Kidney tubule cell (primary cell): ENCODE measurements at regions not wholly inside any gene's neighbourhood (a gene's known extent, or its start where the extent isn't known, plus 50 kb on each side); places are given as distances from the start of the nearest gene placed in this dataset.

Experiments
- DNase-seq: peaks from one replicate; pipeline ENCODE4 v3.0.0-alpha.2; 2018; ENCODE audit warnings: low spot score

DNA sequence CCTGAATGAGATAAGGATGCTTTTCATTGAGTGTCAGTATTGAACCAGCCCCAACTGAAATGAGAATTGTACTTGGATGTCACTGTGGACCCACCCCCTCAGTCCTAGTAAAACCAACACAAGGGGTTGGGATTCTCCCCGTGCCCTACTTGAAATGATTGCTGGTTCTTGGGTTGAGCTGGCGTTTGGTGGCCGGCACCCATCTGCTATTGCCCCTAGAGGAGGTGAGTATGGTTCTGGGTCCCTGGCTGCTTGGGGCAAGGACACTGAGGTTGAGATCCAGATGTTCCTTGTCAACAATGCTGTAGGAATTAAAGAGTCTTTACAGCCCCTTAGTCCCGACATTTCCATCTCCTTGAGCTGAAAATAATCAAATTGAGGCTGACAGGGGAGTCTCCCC lies 170.0 kb upstream of the ZNF32 start:
- no peak for DNase-seq

DNA sequence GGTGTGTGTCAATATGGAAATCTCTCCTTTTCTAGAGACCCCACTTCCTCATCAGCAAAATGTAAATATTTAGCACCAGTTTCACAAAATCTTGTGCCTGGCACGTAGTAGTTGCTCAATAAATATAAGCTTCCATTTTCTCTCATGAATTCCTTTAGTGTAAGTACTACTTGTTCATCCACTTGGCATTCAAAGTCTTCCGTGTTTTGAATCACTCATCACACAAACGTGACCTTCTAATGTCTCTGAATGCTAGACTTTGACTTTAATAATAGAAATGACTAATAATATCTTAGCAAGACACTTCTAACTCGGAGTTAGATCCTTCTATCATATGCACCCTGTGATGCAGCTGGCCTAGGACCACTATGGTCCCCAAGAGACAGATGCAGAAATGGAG lies 168.7 kb upstream of the ZNF32 start:
- DNase-seq, result no peak

DNA sequence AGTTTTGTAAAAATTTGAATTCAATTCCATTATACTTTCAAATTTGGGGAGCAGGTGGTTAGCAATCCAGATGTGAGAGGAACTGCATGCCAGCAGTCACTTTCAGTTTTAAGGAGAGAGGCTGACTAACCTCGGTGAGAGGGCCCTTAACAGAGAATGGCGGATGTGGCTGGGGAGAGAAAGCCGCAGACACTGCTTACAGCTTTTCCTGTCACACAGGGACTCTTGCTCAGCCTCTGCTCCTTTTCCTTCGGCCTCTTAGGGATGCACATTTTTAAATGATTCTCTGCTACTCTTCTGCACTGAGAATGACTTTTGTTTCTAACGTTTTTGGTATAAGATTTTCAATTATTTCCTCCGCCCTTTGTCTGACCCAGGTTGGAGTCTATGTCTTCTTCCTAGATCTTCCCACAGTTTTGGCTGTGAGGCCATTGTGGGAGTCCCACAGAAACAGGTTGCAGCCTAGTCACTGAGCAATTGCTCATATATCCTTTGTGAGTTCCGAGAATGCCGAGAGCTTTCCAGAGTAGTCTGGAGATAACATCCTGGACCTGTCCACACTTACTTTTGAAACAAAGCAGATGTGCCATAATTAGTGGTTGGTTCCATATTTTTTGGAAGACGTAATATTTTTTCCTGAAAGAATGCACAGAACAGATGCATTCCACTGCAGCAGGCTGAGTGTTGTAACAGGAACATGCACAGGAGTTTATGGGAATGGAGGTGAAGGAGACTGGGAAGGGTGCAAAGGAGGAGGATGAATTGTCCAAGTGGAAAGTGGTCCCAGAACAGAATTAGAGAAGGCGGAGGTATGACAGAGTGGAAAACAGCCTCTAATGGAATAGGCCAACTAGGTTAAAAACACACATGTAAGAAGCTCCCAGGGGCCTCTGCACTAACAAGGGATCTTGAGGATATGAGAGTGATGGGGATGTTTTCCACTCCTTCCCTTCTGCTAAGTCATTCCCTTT lies 168.0 kb upstream of the ZNF32 start:
- DNase-seq, result no peak

DNA sequence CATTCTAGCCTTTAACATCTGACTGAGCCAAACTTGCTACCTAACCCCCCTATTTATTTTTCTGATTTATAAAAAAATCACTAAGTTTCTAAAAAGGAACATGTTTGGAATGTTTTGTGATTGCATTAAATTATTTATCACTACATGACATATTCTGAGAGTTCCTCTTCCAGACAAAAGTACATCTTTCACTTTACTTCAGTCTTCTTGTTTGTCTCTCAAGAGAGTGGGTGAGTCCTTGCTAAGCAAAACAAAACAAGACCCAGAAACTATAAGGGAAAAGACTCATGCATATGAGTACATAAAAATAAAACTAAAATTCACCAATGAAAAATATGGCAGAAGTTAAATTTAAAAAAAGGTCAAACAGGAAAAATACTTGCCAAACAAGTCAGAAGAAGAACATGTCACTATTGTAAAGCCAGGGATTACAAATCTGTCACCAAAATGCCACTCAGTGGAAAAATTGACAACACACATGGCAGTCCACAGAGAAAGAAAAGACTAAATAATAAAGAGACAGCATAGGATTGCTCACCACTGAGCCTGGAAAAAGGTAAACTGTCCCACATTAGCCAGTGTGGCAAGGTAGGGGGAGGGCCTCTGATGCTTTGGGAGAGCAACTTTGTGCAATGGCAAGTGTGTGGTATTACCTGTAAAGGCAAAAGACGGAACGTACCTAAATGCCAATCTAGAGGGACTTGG lies 166.7 kb upstream of the ZNF32 start:
- DNase-seq, result no peak

DNA sequence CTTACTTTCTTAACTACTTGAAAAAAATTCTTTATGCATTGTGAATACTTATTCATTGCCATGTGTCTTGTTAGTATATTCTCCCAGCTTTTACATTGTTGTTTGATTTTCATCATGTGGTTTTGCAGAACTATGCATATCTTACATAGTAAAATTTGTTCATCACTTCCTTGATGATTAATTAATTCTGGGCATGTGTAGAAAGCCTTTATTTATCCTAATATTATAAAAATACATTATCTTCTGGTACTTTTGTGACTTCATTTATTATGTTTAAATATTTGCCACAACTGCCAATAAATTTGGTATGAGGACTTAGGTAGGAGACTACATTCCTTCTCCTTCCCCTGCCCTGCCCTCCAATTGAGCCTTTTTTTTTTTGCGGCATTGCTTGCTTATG lies 166.0 kb upstream of the ZNF32 start:
- no peak for DNase-seq

DNA sequence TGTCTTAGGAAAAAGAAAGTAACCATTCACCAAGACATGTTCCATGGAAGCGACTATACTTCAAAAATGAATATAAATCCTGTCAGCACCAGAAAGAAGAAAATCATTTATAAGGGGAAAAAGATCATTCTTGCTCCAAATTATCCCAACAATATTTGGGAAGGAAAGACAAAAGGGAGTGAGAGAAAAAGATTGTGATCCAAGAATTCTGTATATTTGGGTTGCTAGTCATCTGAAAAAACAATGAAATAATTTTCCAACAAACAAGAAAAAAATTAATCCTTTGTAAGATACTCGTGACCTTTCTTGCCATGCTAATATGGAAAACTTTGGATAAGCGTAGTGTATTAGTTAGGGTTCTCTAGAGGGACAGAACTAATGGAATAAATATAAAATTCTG lies 163.2 kb upstream of the ZNF32 start:
- no peak for DNase-seq

DNA sequence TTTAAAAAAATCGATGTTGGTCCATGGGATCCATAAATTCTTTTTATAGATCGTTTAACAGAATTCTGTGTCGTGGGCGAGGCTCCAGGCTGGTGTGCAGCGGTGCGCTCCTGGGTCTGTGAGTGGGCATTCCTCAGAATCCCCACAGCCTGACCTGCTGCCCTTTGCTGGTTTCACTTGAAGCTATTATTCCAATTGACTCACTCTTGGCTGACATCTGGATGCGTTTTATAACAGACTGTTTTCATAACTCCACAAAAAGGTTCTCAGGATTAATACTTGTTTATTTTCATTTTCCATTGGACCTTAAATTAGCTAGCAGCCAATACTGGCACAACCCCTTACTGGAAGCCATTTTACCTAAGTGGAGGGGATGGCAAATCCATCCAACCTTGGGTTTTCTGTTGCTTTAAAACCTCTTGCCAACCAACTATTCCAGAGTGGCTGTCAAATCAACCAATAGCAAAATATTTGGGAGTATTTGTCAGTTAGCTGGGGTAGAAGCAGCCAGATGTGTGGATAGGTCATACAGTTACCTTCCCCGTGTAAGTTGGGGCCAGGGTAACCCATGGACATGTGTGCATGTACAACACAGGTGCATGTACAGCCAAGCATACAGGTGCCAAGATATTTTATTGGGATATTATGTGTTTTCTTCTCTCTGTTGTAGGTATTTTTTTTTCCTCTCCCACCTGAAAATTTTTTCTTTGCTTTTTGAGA lies 160.7 kb upstream of the ZNF32 start:
- peak; percentile 71 for DNase-seq

DNA sequence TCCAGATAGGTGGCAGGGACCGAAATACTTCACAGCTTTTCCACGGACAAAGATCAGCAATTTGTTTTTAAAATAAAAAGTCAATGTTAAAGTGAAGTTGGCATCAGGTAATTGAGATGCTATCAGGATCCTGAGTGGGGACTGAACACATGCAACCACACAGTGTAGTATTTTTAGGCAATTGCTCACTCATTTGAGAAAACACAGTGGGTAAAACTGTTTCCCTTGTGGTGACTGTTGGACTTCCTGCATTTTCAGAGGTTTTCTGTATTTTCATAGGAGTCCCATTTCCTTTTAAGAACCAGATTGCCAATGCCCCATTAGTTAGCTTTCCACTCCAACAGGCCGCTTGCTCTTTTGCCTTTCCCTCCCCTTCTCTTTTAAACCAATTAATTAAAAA lies 159.5 kb upstream of the ZNF32 start:
- no peak for DNase-seq

DNA sequence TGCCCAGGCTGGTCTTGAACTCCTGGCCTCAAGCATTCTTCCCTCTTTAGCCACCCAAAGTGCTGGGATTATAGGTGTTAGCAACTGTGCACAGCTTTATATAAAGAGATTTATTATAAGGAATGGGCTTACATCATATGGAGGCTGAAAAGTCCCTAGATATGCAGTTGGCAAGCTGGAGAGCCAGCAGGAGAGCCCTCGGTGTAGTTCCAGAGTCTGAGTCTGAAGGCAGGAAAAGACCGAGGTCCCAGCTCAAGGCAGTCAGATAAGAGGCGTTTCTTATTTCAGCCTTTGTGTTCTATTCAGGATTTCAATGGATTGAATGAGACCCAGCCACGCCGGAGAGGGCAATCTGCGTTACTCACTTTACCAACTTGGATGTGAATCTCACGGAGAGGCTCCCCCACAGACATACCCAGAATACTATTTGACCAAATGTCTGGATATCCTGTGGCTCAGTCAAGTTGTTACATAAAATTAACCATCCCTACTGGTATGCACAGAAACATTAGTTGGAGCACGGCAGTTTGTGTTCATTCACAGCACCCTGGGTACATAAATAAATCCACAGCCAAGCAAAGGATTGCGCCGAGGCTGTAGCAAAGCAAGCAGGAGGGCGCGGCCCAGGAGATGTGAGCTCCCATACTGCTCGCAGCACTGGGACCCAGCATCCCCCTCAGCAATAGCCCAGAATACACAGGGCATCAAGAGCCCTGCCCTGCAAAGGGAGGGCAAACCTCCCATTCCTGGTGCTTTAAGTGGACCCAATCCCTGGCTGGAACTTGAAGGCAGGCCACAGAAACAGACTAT lies 158.4 kb upstream of the ZNF32 start:
- no peak for DNase-seq

DNA sequence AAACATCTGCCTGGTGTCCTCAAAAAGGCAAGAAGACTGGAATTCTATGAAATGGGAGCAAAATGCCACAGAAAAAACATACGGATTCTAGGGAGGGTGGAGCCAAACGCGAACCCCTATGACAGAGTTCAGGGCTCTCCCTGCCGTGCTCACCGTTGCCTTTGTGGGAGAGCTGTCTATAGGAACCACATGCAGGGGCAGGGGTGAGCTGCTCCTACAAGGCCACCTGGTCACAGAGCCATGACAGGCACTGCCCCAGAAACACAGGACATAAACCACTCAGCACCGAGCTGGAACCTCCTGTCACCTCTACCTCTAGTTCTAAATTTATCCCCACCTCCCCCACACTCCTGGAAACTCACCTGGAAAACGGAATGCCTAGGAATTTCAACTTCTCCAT lies 155.1 kb upstream of the ZNF32 start:
- no peak for DNase-seq

DNA sequence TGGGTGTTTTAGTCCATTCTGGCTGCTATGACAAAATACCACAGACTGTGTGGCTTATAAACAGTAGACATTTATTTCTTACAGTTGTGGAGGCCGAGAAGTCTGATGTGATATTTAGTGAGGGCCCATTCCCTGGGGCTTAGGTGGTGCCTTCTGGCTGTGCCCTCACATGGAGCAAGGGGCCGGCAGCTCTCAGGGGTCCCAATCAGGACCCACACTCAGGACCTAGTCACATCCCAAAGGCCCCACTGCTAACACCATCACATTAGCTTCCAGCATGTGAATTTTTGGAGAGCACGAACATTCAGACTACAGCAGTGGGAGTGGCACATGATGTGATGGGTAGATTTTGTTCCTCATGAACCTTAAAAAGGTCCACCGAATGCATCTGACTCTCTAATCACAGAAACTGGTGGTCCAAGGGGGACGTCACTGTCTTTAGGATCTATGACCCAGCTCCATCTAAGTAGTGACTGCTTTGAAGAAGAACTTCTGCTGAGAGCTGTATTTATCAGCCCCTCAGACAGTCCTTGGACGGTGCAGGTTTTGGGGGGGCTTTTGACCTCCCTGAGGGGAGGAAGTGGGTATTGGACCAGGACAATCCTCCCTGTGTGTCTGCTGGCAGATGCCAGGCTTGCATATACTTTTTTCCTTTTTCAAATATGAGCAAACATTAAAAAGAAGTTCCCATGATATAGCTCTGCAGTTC lies 154.5 kb upstream of the ZNF32 start:
- DNase-seq, result no peak

DNA sequence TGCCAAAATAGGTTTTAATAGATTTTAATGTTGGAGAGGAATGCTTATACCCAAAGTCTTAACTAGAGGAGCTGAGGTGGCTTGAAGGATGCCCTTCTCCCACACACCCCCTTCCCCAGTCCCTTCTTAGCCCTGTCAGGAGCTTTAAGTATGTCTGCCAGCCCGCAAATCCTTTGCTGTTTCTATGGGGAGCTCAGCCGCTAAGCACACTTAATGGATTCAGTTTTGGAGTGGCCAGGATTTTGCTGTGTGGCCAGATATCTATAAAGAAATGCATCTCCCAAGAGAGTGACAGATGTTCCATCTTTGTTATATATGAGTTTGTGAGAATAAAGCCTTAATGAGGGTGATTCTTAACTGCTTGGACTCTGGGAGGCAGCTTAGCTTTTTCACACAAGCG lies 152.9 kb upstream of the ZNF32 start:
- DNase-seq, result no peak

DNA sequence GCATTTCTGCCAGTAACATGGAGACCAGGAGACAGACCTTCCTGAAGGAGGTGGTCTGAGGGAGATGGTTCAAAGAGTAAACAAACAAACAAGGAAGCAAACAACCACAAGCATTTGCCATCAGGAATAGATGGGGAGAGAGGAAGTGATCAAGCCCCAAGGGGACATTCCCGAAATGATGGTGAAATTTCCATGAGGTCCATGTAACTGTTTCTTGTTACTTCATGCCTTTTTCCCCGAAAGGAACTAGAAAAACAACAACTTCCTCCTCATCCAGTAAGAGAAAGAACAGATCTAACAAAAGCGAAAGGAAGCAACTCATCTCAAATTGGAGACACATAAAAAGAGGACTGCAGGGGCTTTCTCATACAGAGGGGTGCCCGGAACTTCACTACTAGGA lies 152.5 kb upstream of the ZNF32 start:
- no peak for DNase-seq

DNA sequence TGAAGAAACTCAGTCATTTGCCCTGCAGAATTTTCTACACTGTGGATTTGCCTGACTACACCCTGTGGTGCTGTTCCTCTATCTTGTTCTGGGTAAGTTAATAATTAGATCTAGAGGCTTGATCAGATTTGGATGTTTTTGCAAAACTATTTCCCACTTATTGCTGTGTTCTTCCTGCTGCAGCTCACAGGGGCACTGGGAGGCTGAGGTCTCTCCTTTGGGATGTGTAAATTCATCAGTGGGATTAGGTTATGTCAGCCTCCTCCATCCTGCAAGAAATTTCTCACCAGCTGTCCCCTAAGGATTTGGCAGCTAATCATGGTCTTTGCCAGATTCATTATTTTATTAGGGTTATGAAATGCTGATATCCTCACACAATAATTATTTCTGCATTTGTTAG lies 148.1 kb upstream of the ZNF32 start:
- DNase-seq, result peak; percentile 14

DNA sequence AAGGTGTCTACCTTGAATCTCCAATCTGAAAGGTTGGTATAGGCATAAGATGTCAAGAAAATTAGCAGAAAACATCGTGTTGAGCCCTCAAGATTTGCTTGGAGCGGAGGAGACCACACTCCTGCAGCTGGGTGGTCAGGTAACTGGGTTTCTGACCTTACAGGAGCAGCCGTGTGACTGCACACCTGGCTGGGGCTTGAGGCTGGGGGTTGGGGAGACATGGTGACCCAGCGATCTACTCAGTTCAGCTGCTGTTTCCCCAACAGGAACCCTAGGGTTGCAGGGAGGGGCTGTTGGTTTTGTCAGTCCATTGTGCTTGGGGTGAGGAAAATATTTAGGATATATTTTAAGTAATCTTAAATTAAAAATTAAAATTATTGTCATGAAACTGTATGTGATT lies 147.0 kb upstream of the ZNF32 start:
- DNase-seq, result no peak

DNA sequence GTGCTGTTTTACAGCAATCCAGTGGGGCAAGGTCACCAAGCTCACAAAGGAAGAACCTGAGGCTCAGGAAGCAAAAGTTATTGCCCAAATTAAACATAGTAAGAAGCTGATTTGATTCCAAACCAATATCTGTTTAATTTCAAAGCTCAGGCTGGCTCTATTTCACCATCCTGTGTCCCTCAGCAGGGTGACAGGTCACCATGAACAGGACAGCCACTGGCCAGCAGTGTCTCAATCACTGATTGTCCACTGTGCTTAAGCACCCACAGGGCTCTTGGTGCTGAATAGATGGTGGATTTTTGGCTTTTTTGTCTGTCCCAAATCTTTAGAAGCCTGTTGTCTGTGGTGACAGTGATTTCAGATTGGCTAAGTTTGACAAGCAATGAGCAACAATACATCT lies 146.4 kb upstream of the ZNF32 start:
- DNase-seq, result no peak

DNA sequence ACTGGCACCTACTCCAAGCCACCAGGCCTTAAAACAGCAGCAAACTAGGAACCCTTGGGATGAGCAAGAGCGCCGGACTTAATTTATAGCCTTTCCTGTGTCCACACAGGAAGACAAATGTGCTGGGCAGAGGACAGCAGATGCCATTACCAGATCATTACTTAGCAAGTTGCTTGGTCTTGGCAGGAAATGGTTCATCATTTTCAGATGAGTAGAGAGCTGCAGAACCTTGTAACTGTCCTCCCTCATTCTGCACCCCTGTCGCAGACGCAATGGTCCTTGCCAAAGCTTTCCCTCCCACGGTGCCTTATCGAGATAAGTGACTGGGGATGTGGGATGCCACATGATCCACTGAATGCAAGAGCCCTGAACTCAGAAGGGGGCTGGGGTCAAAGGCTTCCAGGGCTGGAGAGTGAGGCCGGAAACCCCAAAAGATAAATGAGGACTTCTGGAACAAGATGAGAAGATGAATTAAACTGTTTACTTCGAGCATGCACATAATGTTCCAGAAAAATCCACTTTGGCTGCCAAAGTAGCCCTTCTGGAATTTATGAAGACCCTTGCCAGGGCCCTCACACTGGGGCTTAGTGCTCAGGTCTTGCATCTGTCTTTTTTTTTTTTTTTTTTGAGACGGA lies 145.6 kb upstream of the ZNF32 start:
- DNase-seq, result no peak

DNA sequence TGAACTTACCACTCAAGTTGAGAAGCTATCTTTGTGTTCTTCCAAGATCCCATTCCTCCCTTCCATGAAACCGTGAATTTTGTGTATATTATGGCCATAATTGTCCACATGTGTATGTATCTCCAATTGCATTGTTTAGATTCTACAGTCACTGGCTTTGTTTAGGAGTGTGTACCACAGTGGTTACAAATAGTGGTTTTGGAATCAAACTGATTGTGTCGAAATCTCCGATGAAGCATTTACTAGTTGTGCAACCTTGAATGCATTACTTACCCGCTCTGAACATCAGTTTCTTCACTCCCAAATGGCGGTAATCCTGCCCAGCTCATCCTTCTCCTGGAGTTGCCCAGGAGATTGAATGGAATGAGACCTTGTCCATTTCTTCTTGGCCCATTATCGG lies 145.0 kb upstream of the ZNF32 start:
- DNase-seq, result no peak

DNA sequence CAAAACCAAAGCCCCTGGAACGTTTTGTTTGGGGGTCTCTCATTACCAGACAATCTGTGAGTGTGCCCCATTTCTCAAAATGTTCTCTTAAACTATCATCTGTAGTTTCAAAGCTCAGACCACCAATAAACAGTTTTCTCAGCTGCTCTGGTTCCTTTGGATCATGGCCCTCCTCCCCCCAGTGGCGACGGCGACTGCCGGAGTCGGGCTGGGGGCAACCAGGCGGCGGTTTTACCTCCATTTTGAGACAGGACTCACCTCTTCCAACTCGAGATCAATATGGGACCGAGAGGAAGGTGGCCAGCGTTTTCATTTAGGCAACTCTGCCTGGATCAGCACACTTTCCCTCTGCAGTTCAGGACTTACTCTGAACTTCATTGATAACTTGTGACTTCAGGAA lies 141.5 kb upstream of the ZNF32 start:
- DNase-seq, result no peak

DNA sequence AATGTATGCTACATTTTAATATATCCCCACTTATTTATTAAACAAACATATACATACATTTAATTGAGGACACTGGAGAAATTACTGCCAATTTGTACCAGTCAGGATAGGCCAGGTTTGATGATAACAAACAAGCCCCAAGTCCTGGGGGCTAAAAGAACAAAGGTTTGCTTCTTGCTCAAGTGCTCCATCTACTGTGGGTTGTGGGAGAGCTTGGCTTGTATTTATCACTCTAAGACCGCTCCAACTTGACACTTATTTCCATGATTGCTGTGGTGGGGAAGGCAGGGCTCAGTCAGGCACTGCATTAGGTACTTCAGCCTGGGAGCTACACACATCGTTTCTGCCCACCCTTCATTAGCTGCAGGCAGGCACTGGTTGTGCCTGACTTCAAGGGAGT lies 136.6 kb upstream of the ZNF32 start:
- DNase-seq, result no peak

DNA sequence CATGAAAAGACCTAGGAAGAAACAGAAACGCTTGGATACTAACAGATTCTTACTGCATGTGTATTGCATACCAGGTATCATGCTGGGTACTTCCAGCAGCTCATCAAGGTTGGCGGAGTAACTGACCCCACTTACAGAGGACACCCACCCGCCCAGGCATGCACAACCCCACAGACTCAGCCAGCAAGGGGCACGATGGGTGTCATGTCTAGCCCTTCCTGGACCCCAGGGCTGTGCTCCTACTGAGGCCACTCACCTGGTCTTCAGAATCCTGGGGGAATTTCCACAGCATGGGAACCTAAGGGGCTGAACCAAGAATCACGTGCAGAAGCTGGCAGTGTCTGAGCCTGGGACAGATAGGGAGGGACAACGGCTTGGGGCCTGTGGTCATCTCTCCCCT lies 134.1 kb upstream of the ZNF32 start:
- no peak for DNase-seq
